Hepatocyte (in vitro differentiated cells): ENCODE measurements at regions not wholly inside any gene's neighbourhood (a gene's known extent, or its start where the extent isn't known, plus 50 kb on each side); places are given as distances from the start of the nearest gene placed in this dataset.

ENCODE experiments used
- EZH2 ChIP-seq: fragments of 200-600 bp; sonication (generic); IDR thresholded peaks from 2 replicates; pipeline ENCODE4 v1.6.1; 2016; ENCODE audit warnings: antibody characterized with exemption, mild to moderate bottlenecking, borderline replicate concordance
- EZH2phosphoT487 ChIP-seq: fragments of 200-600 bp; sonication (generic); IDR thresholded peaks from one replicate; pipeline ENCODE4 v1.6.1; 2018; ENCODE audit warnings: antibody characterized with exemption, mild to moderate bottlenecking, low read depth, moderate library complexity; ENCODE audit not compliant: unreplicated experiment, severe bottlenecking
- TF ChIP-seq, protein P1 (sequence below): fragments of 200-600 bp; sonication (generic); IDR thresholded peaks from 2 replicates; pipeline ENCODE4 v1.5.1; 2016; ENCODE audit warnings: antibody characterized with exemption, mild to moderate bottlenecking; ENCODE audit not compliant: poor library complexity

DNA sequence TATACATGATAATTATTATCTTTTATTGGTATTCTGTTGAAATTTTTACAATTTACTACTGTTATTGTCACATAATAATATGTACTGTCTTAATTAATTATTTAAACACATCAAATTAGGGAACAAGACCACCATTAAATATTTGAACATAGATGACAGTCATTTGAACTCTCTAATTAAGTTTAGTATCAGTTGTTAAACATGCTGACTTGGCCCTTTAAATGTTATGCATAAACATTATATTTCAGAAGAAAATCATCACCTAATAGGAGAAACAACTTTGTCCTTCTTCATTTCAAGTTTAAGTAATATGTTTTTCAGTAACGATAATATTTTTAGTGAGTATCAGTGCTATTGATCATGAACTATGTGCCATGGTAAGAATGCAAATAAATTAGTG lies 623.5 kb upstream of the GNPDA2 start:
- TF ChIP-seq, protein P1, sequence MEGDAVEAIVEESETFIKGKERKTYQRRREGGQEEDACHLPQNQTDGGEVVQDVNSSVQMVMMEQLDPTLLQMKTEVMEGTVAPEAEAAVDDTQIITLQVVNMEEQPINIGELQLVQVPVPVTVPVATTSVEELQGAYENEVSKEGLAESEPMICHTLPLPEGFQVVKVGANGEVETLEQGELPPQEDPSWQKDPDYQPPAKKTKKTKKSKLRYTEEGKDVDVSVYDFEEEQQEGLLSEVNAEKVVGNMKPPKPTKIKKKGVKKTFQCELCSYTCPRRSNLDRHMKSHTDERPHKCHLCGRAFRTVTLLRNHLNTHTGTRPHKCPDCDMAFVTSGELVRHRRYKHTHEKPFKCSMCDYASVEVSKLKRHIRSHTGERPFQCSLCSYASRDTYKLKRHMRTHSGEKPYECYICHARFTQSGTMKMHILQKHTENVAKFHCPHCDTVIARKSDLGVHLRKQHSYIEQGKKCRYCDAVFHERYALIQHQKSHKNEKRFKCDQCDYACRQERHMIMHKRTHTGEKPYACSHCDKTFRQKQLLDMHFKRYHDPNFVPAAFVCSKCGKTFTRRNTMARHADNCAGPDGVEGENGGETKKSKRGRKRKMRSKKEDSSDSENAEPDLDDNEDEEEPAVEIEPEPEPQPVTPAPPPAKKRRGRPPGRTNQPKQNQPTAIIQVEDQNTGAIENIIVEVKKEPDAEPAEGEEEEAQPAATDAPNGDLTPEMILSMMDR = no peak
- TF ChIP-seq EZH2 (no peak), EZH2phosphoT487 (no peak)
